ENCODE measurements at regions not wholly inside any gene's neighbourhood (a gene's known extent, or its start where the extent isn't known, plus 50 kb on each side); places are given as distances from the start of the nearest gene placed in this dataset.

- TF ChIP-seq TCF12 (IDR thresholded peaks at IDR 0.05; ENCODE audit: low read depth) (no peak), YY1 (IDR thresholded peaks at IDR 0.05; ENCODE audit: low read depth) (no peak), TEAD4 (IDR thresholded peaks at IDR 0.05) (no peak), REST (IDR thresholded peaks at IDR 0.05; ENCODE audit: low read depth) (no peak), TAF1 (IDR thresholded peaks at IDR 0.05; ENCODE audit: low read depth) (no peak), MAX (IDR thresholded peaks at IDR 0.05) (no peak), CEBPB (IDR thresholded peaks at IDR 0.05) (no peak), EP300 (IDR thresholded peaks at IDR 0.05; ENCODE audit: borderline replicate concordance) (no peak)
Observed at GRCh38 chr2:120818441-120818920, 82.8 kb downstream of the GLI2 start.
